ENCODE measurements at regions not wholly inside any gene's neighbourhood (a gene's known extent, or its start where the extent isn't known, plus 50 kb on each side); places are given as distances from the start of the nearest gene placed in this dataset.

GRCh38 chr17:55584055-55584685 is 72.9 kb upstream of the SMIM36 start:
- no peak for DNase-seq (ENCODE audit: low read depth, low spot score)

DNA sequence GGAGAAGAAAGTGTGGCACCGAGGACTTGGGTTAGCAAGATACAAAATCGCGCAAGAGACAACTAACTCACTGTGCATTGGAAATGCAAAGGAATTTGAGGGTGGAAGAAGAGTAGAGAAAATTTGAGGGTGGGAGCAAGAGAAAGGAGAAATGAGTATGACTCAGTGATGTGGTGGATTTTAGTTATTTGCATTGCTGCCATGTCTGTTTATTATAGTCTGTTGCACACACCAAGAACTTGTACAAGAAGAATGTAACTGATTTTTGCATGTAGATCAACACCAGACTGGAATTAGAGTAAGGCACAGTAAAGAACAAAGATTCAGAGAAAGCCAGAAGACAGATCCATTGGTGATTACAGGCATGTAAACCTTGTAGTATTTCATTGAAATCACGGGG is 71.6 kb upstream of the SMIM36 start:
- DNase-seq (ENCODE audit: low read depth, low spot score) = no peak

DNA sequence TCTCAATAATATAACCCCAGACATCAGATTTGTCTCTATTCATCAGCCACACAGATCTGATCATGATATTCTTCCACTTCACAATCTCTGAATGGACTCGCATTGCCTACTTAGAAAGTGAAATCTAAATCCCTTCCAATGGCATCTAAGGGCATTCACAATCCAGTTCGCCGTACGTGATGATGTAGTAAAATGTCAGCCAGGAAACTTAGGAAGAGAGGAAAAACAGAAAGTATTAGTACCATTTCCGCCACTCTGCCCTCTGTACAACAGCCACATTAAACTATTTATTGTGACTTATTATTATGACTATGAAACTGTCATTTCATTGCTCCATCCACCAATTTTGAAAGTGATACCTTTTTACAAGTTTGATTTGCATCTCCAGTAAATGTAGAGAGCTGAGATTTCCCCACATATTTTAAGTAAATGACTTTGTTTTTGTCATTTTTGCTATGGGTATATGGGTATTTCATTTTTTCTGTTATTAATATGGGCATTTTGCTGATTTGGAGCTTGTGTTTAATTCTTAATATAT is 69.4 kb upstream of the SMIM36 start:
- DNase-seq (ENCODE audit: low read depth, low spot score) = no peak

DNA sequence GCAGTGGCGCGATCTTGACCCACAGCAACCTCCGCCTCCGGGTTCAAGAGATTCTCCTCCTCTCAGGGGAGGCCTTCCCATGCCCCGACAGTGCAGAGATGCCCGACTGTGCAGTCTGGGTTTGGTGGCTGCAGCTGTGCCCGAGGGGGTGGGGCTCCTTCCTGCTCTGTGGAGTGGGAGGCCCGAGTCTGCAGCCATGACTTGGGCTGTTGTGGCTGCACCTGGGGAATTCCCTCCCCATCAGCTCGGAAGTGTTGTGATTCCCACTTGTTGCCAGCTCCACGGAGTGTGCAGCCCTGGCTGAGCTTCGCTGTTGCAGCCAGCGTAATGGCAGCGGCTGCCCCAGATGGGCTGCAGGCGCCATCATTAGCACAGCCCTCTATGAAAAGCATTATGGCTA is 66.4 kb upstream of the SMIM36 start:
- no peak for DNase-seq (ENCODE audit: low read depth, low spot score)

DNA sequence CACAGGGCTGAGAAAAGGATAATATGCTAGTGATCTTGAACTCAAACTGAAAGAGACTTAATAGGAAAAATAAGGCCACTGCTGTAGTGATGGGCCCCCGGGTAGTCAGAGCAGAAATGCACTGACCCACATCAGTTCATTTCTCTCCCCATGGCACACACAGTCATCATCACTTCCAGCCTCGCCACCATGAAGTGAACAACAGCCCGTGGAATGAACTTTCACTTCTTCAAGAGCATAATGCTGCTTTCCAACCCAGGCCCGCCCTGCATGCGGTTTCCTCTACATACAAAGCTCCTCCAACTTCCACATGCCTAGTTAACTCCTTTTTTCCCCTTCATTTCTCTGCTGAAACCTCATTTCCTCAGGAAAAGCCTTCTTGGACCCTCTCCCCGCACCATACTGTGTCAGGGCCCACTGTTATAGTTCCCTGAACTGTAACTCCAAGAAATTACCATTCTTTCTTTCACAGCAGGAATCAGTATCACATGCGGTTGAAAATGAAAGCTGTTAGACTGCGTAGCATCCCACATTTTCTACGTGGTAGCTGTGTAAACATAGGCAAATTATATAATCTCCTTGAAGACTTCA is 65.8 kb upstream of the SMIM36 start:
- DNase-seq (ENCODE audit: low read depth, low spot score) = no peak

DNA sequence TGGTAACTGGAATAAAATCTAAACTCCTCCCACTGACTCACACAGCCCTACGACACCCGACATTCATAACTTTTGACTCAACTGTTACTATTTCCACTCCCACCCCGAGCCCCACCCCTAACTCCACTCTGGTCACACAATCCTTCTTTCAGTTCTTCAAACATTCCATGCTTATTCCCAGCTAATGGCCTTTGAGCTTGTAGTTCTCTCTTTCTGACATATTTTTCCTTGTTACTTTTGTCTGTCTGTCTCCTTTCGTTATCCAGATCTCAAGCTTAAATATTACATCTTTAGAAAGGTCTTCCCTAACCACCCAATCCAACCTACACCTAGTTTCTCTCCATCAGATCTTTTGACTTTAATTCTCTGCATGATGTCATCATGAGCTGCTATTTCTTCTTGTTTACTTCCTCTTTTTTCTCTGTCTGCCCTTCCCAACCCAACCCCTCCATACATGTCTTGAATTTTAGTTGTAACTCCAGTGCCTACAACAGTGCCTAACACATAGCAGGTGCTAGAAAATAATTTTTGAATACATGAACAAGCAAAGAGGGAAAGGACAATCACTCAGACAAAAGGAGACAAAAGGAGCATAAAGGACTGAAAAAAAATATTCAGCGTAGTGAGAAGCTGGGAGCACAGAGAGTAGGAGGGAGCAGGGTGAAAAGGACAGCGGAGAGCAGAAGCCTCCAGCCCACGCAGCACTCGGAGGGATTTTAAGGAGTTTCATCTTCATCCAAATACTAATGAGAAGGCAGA is 65.2 kb upstream of the SMIM36 start:
- no peak for DNase-seq (ENCODE audit: low read depth, low spot score)

DNA sequence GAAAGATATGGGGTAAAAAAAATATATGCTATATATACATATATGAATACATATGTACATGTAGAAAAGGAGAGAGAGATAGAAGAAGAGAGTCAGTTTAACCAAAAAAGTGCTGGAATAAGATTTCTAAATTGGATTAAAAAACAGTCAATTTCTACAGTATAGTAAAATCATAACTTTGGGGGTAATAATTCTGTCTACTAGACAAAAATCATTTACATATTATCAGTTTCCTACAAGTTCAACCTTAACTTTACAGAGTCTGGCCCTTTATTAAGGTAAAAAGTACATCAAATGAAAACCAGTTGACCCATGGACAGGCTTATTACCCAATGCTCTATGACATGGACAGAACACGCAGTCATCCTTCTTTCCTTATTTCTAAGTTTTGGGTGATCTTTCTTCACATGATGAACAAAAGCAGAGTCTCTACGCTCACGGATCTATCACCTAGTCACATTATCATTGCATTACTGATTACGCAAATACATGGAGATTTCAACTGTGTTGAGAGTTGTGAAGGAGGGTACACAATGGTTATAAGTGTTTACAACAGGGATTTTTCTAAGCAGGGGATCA is 63.9 kb upstream of the SMIM36 start:
- no peak for DNase-seq (ENCODE audit: low read depth, low spot score)

DNA sequence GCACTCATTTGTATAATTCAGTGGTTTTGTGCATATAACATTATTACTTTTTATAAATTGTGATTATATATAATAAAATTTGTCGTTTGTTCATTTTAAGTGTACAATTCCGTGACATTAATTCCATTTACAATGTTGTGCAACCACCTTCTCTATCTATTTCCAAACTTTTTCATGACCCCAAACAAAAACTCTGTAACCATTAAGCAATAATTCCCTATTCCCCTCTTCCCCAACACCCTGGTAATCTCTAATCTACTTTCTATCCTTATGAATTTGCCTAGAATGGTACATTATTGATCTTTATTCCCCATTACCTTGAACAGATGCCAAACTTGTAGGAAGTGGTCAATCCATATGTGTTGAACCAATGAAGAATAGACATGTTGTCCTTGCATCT is 61.3 kb upstream of the SMIM36 start:
- no peak for DNase-seq (ENCODE audit: low read depth, low spot score)

- no peak for DNase-seq (ENCODE audit: low read depth, low spot score)
Measured at GRCh38 chr17:55572139-55572538, 60.9 kb upstream of the SMIM36 start.

GRCh38 chr17:55571095-55571494 is 59.8 kb upstream of the SMIM36 start:
- DNase-seq (ENCODE audit: low read depth, low spot score) = no peak

DNA sequence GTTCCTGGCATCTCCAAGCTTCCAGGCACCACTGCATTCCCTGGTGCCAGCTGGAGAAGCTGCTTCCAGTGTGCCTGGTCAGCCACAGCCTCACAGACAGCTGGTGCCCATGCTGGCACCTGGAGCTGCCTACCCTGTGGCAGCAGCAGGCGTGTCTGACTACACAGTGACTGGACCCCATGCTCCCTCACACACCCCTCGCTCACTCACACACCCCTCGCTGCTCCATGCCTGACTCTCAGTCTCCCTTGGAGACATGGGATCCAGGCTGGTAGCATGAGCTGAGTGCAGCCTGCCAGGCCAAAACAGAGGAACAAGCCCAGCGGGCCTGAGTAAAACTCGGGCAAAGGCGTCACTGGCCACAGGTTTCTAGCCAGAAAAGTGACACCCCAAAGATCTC is 59.1 kb upstream of the SMIM36 start:
- no peak for DNase-seq (ENCODE audit: low read depth, low spot score)

DNA sequence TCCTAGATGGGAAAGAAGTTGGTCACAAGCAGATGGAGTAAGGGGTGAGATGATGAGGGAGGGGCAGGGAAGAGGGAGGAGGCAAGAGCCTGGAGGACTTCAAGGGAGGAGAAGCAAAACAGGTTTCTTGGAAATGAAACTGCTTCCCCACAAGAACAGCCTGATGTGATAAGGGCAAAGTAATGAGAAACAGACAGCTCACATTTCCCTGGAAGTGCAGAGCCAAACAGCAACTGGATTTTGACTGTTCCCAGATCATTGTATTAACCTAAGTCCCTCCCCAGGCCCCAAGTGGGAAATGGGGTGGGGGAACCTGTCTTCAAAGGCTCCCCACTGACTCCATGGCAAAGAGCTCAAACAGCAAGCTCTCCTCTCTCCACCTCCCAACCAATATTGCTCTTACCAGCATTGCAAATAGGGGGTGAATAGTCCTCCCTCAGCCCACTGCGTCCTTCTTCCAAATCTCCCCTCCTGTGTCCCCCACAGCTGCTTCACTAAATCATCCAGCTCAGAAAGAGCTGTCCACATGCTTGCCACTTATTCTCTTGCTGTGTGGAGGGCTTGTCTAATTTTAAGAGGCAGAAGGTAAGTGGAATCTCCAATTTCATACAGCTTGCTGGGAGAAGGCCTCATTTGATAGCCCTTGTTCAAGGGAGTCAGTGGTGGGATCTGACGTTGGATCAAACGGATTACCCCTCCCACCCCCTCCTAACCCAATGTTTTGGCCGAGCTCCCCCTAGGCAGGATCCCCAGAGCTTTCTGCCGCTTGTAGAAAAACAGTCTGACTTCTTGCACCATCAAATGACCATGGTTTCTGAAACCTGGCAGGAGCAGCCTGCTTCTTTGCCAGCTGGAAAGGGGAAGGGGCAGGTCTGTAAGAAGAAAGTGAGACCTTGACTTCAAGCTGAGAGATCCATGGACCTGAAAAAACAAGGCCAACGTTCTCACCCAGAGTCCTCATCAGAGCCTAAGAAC is 56.3 kb upstream of the SMIM36 start:
- DNase-seq (ENCODE audit: low read depth, low spot score) = no peak

- DNase-seq (ENCODE audit: low read depth, low spot score) = no peak
Measured at GRCh38 chr17:55564081-55564480, 52.8 kb upstream of the SMIM36 start.

DNA sequence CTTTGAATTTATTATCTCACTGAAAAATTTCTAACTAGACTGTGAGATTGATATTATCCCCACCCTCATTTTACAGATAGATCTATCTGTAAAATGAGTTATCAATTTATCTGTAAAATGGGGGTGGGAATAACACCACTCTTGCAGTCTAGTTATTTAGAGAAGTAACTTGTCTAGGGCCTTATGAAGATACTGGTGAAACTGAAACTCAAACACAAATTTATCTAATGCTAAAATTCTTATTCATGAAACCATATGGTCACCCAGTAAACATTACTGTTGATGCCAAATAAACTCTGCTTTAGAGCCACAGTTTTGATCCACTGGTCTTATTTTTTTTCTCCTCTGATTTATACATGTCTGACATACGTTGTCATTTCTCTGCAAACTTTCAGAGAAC is 52.1 kb upstream of the SMIM36 start:
- DNase-seq (ENCODE audit: low read depth, low spot score) = no peak

- DNase-seq (ENCODE audit: low read depth, low spot score) = no peak
Measured at GRCh38 chr17:55561973-55562495, 50.8 kb upstream of the SMIM36 start.

DNA sequence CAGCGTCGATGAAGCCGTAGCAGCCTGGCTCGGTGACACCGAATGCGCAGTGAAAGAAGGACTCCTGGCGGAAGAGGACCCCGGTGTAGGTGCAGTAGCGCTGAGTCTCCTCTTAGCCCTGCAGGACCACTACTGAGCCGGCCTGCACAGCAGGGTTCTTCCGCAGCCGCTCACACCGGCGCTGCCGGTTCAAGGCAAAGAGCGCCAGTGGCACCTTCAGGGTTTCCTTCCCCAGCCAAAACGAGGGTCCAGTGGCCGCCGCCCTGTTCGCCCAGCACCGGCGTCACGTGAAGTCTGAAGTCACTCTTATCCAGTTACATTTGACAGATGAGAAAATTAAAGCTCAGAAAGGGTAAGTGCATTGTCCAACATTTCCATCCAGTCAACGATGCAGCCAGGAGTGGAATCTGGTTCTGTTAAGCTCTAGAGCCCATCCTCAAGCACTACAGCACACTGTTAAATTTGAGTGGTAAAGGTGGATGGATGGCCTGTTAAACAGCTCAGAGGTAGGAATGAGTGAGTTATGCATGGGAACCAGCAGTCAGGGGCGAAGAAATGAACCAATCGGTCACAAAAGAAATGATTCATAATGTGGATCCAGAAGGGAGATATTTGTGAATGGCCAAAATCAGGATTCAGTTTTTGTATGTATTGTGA is 50.2 kb upstream of the SMIM36 start:
- DNase-seq (ENCODE audit: low read depth, low spot score) = no peak

Data from iPS DF 19.7 (cell line).